HepG2 (cell line): ENCODE measurements at regions not wholly inside any gene's neighbourhood (a gene's known extent, or its start where the extent isn't known, plus 50 kb on each side); places are given as distances from the start of the nearest gene placed in this dataset.

Source experiments
- ATAC-seq: fragments of 200-7000 bp; cut with Tn5 transposase; 3 replicates; pipeline ENCODE4 v1.9.1; 2020; ENCODE audit warnings: mild to moderate bottlenecking, moderate library complexity
- BruUV-seq: library from RNA; stranded (reverse); fragments of 400-500 nt; replicated peaks from 2 replicates; lab custom pipeline; 2021; lab: Mats Ljungman, UMichigan
- CTCF ChIA-PET: fragments of 300-600 bp; formaldehyde crosslinking; extraction: SDS; loops from one replicate; lab custom pipeline; 2021; ENCODE audit warnings: low total read pairs, inconsistent platforms, low intra/inter-chr PET ratio; lab: Yijun Ruan, JAX
- POLR2A ChIA-PET: fragments of 350-600 bp; sonication (Branson Sonifier 250); formaldehyde crosslinking; loops from one replicate; lab custom pipeline; 2020; ENCODE audit warnings: antibody characterized with exemption, inconsistent platforms; lab: Yijun Ruan, JAX
- DNase-seq: peaks from one replicate; pipeline ENCODE4 v3.0.0-alpha.2; 2015; ENCODE audit warnings: low spot score
- FAIRE-seq: peaks from 3 replicates; lab custom pipeline; 2011; peaks lifted over from hg19 to GRCh38; lab: Jason Lieb, UNC
- H2AFZ ChIP-seq: one replicate; pipeline ENCODE4 v1.6.1; 2011; ENCODE audit warnings: low read length, inconsistent platforms
- H3K27ac ChIP-seq: fragments of 300-600 bp; 3 replicates; pipeline ENCODE4 v1.8.0; 2011; ENCODE audit warnings: mixed run types, mild to moderate bottlenecking, mixed read lengths, low read length, inconsistent platforms; ENCODE audit not compliant: insufficient read depth; ENCODE audit errors: extremely low read length
- H3K27me3 ChIP-seq, 2 experiments: fragments of 200-600 bp in 1 of 2; 2 replicates in 1 of 2; 3 replicates in 1 of 2; pipeline versions ENCODE4 v1.6.0 to v1.8.0; 2011; ENCODE audit warnings: low read length in 2 of 2, mild to moderate bottlenecking in 2 of 2, moderate library complexity in 2 of 2, inconsistent platforms in 1 of 2; ENCODE audit not compliant: insufficient read depth in 2 of 2, control insufficient read depth in 1 of 2
- H3K36me3 ChIP-seq, 2 experiments: fragments of 200-600 bp in 1 of 2; replicated peaks in 1 of 2; 2 replicates in 1 of 2; 3 replicates in 1 of 2; pipeline versions ENCODE4 v1.5.1 to v1.8.0; 2011; ENCODE audit warnings: low read length in 2 of 2, inconsistent platforms in 1 of 2; ENCODE audit not compliant: insufficient read depth in 2 of 2, control insufficient read depth in 1 of 2
- H3K4me1 ChIP-seq: 2 replicates; pipeline ENCODE4 v1.5.1; 2012; ENCODE audit warnings: low read length, inconsistent platforms; ENCODE audit not compliant: insufficient read depth
- H3K4me2 ChIP-seq: 2 replicates; pipeline ENCODE4 v1.6.0; 2011; ENCODE audit warnings: low read depth, low read length, inconsistent platforms
- H3K4me3 ChIP-seq, 3 experiments: fragments of 200-600 bp in 1 of 3; sonication (generic), shearing (Covaris generic) in 1 of 3; replicated peaks in 1 of 3; 2 replicates each; pipeline ENCODE4 v1.5.1; 2011 to 2016; ENCODE audit warnings: low read length in 3 of 3, inconsistent platforms in 2 of 3, low read depth in 2 of 3, mild to moderate bottlenecking in 2 of 3, control low read depth in 1 of 3, mixed read lengths in 1 of 3; ENCODE audit not compliant: insufficient read depth in 1 of 3
- H3K79me2 ChIP-seq: one replicate; pipeline ENCODE4 v1.6.1; 2011; ENCODE audit warnings: low read length, inconsistent platforms; ENCODE audit not compliant: insufficient read depth
- H3K9ac ChIP-seq: 2 replicates; pipeline ENCODE4 v1.6.0; 2011; ENCODE audit warnings: mild to moderate bottlenecking, low read depth, low read length, inconsistent platforms; ENCODE audit not compliant: insufficient read depth
- H3K9me3 ChIP-seq: 2 replicates; pipeline ENCODE4 v1.5.1; 2012; ENCODE audit warnings: mild to moderate bottlenecking, low read length
- H4K20me1 ChIP-seq: 2 replicates; pipeline ENCODE4 v1.6.0; 2011; ENCODE audit warnings: inconsistent platforms, mild to moderate bottlenecking, low read length, moderate library complexity; ENCODE audit not compliant: insufficient read depth
- AHR ChIP-seq: IDR thresholded peaks from 2 replicates; pipeline ENCODE4 v1.6.1; 2018; ENCODE audit warnings: missing genetic modification reagents, missing compliant biosample characterization
- CHCHD3 ChIP-seq: sonication (generic); formaldehyde crosslinking; IDR thresholded peaks from 2 replicates; pipeline ENCODE4 v1.8.0; 2022; ENCODE audit warnings: mild to moderate bottlenecking, missing genetic modification reagents, moderate library complexity
- FOXJ3 ChIP-seq: sonication (generic); formaldehyde crosslinking; IDR thresholded peaks from 2 replicates; pipeline ENCODE4 v1.4.0; 2020; ENCODE audit warnings: missing genetic modification reagents, mild to moderate bottlenecking, borderline replicate concordance
- GABPA ChIP-seq, 2 experiments: IDR thresholded peaks; 2 replicates each; pipeline ENCODE4 v1.6.1; 2011 to 2016; ENCODE audit warnings: low read depth in 2 of 2, low read length in 1 of 2, missing biosample characterization in 1 of 2, missing genetic modification characterization in 1 of 2
- KDM6A ChIP-seq: IDR thresholded peaks from 2 replicates; pipeline ENCODE4 v1.6.1; 2016; ENCODE audit warnings: low read depth
- MYNN ChIP-seq: sonication (generic); formaldehyde crosslinking; IDR thresholded peaks from 2 replicates; pipeline ENCODE4 v1.4.0; 2020; ENCODE audit warnings: mild to moderate bottlenecking, low read depth, missing genetic modification reagents
- NFIC ChIP-seq: IDR thresholded peaks from 2 replicates; pipeline ENCODE4 v1.6.1; 2012; ENCODE audit warnings: mild to moderate bottlenecking, low read length, inconsistent platforms
- WGBS: methylation state at CpG from one replicate; pipeline ENCODE4 v1.1.6; 2017; ENCODE audit warnings: low lambda C conversion rate; 5-methylcytosine and 5-hydroxymethylcytosine counted together
- in situ Hi-C: cut with HindIII; loops from 2 replicates; pipeline ENCODE4 v1.10.0; 2017; ENCODE audit warnings: low pct_unique_long_range_greater_than_20kb; ENCODE audit not compliant: extremely low pct_ligation_motif_present
- intact Hi-C: fragments of 100-400 bp; cut with micrococcal nuclease; formaldehyde crosslinking; loops from one replicate; pipeline ENCODE4 v1.10.0; 2022; ENCODE audit not compliant: unreplicated experiment

GRCh38 chr16:54842743-54843423, 87.8 kb upstream of the IRX5 start:
- Histone ChIP-seq H3K27ac (no peak overlapping the region), H3K27me3 (peaks cover 0 to 15% of the 10 kb centered on the region in 2 experiments; a peak in 2 of 5 replicates), H3K9ac (no peak overlapping the region), H2AFZ (no peak overlapping the region), H3K36me3 (no peaks in the 10 kb centered on the region), H3K4me2 (no peak overlapping the region), H3K4me1 (no peaks in the 10 kb centered on the region), H3K79me2 (no peaks in the 10 kb centered on the region), H3K4me3 (no peak overlapping the region), H4K20me1 (no peaks in the 10 kb centered on the region), H3K9me3 (no peaks in the 10 kb centered on the region)
- CTCF ChIA-PET = no interaction called here
- no peak for DNase-seq
- in situ Hi-C loops = no loop called here
- POLR2A ChIA-PET = no interaction called here
- no peak for FAIRE-seq
- no peak for ATAC-seq
- no TSS peak for BruUV-seq
- no peak for TF ChIP-seq FOXJ3
- TF ChIP-seq MYNN (CRISPR knock-in tag) = no peak
- no peak for TF ChIP-seq CHCHD3 (CRISPR knock-in tag)
- TF ChIP-seq NFIC = no peak
- 45% methylated on average over 5 of the region's 5 CpGs for WGBS
- intact Hi-C loops = no loop called here

- H2AFZ ChIP-seq = no peak overlapping the region
- intact Hi-C loops = no loop called here
- FAIRE-seq (no peak), ATAC-seq (no peak), DNase-seq (no peak)
- no peak for TF ChIP-seq KDM6A (CRISPR knock-in tag)
- 0 out of 2 replicates have a peak, but pooled peaks have one; percentile 8 for TF ChIP-seq GABPA (IDR thresholded peaks at IDR 0.05; ENCODE audit: low read depth, low read length)
- no peak for TF ChIP-seq GABPA (CRISPR knock-in tag; IDR thresholded peaks at IDR 0.05; ENCODE audit: low read depth)
- TF ChIP-seq AHR (CRISPR knock-in tag) = no peak
- H3K9ac ChIP-seq = no peak overlapping the region
- H3K27ac ChIP-seq = no peak overlapping the region
- H3K4me2 ChIP-seq = no peak overlapping the region
- no peaks in the 10 kb centered on the region for H3K9me3 ChIP-seq
- no peaks in the 10 kb centered on the region for H4K20me1 ChIP-seq
- H3K27me3 ChIP-seq = no peaks in the 10 kb centered on the region
- CTCF ChIA-PET = no interaction called here
- H3K4me3 ChIP-seq = no peak overlapping the region
- WGBS = 56% methylated on average over 15 of the region's 26 CpGs
- no TSS peak for BruUV-seq
- in situ Hi-C loops = no loop called here
- POLR2A ChIA-PET = no interaction called here
- no peaks in the 10 kb centered on the region for H3K36me3 ChIP-seq
- no peaks in the 10 kb centered on the region for H3K79me2 ChIP-seq
- H3K4me1 ChIP-seq = no peaks in the 10 kb centered on the region
These were observed 101.0 kb upstream of the IRX5 start for GRCh38 chr16:54829691-54830090.
